GM21717 (cell line): ENCODE measurements at regions not wholly inside any gene's neighbourhood (a gene's known extent, or its start where the extent isn't known, plus 50 kb on each side); places are given as distances from the start of the nearest gene placed in this dataset.
A peak's percentile ranks its signal among the peaks of the same experiment; 100 is the strongest.
"Not testable (repeated sequence)": the region's sequence is repeated elsewhere in the genome, so short reads cannot be mapped to it uniquely, and the experiment has no call there.

ENCODE experiments used
- ATAC-seq: cut with Tn5 transposase; IDR thresholded peaks from one replicate; pipeline ENCODE4 v1.9.1; 2021; ENCODE audit warnings: mild to moderate bottlenecking, moderate library complexity; ENCODE audit not compliant: unreplicated experiment

DNA sequence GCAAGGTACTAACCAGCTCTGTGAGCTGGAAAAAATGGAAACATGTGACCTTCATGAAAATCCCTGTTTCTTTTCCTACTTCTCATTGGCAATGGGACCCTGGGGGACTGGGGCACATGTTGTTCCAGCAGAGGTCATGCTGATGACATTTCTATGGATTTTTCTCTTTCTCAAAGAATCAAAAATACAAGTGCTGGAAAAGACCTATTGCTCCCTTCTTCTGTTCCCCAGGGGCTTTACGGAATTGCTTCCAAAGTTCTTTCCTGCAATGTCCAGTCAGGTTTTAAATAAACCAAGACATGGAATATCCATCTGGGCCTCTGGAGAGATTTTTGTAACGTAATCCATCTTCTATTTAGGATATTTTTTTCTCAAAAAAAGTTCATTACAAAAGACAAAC, 1006.1 kb upstream of the CELF4 start:
- ATAC-seq: no peak

DNA sequence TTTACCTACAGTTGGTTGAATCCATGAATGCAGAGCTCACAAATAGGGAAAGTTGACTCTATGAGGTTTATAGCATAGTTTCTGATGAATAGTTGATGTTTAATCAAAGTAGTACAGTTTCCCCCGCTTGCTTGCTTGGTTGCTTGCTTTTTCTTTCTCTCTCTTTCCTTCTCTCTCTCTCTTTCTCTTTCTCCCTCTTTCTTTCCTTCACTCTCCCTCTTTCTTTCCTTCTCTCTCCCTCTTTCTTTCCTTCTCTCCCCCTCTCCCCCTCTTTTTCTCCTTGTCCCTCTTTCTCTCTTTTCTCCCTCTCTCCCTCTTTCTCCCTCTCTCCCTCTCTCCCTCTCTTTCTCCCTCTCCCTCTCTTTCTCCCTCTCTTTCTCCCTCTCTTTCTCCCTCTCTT, 999.9 kb upstream of the CELF4 start:
- no peak for ATAC-seq

DNA sequence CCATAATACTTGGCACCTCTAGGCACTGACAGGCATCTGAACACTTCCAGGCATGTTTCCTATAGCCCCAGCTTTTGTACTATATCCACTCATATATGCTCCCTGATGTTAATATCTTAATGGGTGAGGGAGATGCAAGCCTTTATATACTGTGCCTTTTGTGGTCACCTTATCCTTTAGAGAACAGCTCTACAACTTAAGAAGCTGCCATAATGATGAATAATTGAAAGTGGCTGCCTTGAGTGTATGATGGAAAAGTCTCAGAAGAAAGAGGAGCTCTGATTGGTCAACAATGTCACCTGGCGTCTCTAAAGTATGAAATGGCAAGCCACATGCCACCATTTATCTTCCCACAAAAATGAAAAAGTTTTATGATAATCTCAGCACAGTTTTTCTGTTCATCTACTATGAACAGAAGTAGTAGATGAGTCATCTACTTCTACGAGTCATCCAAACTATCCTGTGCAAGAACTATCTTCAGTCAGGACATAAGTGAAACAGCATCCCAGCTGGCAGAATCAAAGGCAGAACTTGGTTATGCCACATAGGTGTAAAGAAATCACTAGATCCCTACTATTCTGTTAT, 997.9 kb upstream of the CELF4 start:
- ATAC-seq: no peak

DNA sequence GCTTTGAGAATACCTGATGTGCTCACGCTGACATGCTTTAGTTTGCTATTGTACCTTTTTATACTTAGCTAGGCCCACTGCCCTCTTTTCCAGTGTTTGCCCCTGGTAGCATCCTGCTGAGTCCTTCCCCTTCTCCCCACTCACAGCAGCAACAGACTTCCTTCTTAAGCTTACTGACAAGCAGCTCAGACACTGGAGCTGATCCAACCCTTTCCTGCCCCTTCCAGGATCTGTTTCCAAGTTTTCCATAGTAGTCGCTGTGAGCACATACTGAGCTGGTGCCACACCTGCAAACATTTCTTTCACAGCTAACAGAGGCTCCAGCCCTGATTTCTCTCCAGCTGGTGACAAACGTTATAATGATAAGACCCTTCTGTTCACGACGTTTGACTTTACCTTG, 991.4 kb upstream of the CELF4 start:
- no peak for ATAC-seq

DNA sequence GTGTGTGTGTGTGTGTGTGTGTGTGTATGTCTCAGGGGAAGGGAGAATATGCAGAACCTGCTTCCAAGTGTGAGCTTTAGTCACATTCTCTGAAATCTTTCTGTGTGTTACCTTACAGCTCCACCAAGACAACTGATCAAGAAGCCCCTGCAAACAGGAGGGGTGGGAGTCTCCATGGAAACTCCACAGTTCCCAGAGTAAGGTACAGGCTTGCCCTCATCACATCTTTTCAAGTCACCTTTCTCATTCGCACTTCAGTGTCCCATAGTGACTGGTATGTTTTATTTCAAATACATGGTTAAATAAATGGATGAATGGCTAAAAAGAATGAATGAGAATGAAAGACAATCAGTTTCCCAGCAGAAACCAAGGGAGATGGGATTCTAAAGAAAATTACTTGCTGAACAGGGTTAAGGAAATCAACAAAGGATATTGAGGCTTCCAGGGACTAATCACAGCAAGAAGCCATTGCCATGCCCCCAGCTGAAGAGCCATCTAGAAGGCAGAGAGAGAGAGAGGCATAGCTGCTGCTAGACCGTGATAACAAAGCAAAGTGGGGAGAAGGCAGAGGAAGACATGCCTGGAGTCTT, 987.2 kb upstream of the CELF4 start:
- ATAC-seq: no peak

DNA sequence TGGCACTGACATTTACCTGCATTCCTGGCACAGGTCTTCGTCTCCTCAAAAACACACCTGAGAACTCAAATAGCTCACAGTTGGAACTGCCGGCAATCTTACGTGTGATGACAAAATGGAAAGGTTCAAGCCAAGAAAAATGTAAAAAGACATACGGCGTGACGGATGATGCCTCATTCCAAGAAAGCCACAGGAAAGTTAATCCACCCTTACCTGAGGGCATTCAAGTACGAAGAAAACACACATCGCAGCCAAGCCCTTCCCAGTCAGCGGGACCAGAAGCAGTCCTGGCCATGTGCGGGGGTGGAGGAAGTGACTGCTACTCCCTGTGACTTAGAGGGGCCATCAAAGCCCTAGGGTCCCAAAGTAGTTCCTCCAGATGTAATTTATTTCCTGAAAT, 986.3 kb upstream of the CELF4 start:
- no peak for ATAC-seq

DNA sequence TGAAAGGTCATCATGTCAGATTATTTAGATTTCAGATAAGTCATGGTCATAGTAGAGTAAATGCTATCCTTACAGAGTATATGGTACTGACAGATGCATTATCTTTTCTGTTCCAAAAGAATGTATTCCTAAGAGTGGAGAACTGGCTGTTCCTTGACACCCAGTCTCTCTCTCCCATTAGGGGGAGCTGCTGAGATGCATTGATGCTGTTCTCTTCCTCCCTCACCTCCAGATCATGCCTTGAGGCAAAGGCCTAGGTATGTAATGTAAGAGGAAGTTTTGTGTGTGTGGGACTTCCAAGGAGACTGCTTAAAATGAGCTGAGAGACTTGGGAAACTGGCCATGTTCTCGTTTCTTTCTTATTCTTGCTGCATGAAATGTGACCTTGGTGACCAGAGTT, 979.5 kb upstream of the CELF4 start:
- no peak for ATAC-seq

DNA sequence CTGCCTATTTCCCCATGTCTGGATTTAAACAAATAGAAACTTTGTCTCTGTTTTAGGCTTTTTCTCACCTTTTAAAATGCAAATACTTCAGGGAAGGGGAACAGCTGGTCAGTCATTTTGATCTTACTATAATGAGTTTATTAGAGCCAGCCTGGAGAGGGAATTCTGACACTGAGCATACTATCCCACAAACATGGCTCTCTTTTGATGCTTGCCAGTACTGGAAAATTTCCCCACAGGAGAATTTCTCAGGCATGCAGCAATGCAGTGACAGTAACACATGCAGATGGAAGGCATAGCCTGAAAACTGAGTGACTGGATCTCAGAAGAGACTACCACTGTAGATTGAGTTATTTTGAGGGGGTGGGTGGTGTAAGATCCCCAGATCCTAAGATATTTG, 974.3 kb upstream of the CELF4 start:
- no peak for ATAC-seq

DNA sequence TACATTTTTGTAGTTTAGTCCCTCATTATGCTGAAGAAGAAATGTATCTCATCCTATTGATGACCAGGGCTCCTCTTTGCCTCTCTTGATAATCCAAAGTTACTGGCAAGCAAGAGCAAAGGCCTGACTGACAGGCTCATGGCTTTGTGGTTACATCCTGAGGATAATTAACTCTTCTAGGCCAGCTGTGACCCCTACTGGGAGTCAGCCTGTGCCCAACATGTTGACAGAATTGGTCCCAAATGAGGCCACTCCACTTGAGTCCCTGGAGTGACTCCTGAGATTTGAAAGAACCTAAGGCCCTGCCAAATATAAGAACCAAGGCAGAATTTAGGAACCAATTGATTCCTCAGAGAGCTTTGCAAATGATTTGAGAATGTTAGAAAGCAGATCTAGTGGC, 973.8 kb upstream of the CELF4 start:
- no peak for ATAC-seq

DNA sequence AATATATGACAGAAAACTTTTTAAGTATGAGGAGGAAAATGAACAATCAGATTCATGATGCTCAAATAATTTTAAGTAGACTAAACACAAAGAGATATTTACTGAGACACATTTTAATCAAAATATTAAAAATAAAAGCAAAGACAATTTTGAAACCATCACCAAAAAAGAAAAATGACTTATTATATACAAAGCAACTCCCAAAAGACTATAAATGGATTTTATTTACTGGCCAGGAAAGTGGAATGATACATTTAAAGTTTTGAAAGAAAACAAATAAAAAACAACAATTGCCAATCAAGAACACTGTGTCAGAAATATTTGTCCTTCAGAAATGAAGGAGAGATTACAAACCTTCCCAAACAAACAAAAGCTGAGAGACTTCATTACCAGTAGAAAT, 968.5 kb upstream of the CELF4 start:
- no peak for ATAC-seq

DNA sequence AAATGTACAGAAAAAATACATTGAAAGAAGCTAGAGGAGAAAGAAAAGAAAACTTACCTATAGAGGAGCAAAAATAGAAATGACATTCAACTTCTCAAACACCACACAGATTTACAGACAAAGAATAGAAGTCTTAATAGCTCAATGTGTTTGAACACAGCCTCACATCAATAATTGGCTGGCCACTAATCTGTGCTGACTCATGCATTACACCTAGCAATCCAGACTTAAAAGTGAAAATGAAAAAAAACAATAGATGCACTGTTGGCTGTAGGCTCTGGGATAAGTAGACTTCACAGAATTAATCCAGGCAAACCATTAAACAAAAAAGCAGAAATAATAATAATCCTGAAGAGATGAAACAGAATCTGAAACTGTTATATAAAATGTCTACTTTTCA, 961.3 kb upstream of the CELF4 start:
- no peak for ATAC-seq

DNA sequence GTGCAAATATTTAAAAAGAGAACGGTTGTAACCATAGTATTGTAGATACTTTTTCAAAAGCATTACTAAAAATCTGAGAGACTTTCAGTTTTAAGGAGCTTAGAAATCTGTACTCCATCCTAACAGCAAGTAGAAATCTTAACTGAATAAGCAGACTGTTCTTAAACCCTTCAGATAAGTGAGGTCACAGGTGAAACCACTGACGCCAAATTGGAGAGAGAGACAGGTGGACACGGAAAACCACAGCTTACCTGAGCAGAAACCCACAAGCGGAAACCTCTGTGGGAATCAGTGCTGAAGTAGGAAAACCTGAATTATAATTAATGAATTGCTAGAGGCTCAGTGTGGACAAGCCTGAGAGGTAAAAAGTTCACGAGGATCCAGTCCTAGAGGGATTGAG, 959.4 kb upstream of the CELF4 start:
- ATAC-seq: no peak

DNA sequence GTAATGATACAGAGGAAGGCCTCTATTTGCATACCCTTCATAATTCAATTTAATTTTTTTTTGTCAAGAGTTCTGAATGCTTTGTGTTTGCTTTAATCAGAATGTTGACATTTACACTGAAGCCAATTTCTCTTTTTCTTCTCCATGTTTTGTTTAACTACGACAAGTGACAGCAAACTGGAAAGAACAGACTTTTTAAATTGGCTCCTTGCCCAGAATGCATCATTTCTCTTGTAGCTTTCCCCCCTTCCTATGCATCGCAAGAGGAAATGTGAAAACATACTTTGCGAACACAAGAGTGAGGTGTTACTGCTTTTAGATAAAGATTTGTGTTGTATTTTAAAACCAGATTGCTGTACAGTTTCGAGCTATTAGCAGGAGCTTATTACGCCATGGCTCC, 955.2 kb upstream of the CELF4 start:
- no peak for ATAC-seq

DNA sequence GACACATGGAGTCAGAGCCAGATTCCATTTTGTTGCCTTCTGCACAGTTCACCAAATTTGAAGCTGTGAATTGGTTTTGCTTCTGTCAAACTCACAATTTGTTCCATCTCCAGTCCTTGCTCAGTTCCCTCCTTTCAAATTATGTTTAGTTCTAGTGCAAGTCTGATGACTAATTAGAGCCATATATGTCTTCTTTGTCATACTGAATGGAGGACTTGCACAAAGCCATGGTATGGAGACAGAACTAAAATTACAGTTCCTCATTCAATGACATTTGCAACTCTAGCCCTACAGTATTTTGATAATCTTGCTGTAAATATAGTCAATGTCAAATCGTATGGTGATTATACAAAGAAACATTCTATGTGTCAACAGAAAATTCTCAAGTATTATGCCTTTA, 936.9 kb upstream of the CELF4 start:
- ATAC-seq: no peak

DNA sequence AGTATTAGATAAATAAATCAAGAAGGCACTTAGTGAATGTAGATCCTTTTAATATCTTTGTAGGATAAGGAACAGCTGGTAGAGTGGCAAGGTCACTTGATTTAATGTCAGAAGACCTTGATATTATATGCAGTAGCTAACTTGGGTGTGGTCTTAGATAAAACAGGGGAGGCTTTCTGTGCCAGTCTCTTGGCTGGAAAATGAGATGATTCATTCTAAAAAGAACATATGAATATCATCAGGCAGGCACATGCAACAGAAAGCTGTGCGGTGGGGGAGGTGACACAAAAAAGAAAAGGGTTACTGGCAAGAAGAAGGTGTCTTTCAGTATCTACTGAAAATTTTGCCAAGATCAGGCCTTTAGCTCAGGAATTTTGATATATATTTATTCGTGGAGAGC, 931.7 kb upstream of the CELF4 start:
- ATAC-seq: no peak

DNA sequence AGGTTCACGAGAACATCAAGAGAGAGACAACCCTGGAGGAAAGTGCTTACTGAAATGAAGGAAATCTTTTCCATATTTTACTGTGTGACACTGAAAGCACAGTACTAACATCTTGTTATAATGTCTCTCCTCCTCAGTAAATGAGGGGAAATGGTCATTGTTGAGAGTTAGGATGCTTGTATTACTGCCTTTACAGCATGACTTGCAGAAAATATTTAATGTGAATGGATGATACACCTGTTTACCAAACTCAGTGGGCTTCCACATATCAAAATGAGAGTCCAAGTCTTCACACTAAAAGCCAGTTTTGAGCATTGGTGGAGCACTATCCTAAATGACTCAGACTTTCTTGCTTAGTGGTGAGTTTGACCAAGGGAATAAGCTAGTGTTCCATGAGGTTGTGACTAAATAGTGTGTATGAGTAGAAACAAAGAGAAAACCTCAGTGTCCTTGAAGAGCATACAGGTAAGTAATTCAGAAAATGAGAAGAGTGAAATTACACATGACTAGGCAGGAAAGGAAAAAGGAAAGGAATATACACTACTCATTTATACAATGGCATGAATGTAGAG, 930.7 kb upstream of the CELF4 start:
- no peak for ATAC-seq

DNA sequence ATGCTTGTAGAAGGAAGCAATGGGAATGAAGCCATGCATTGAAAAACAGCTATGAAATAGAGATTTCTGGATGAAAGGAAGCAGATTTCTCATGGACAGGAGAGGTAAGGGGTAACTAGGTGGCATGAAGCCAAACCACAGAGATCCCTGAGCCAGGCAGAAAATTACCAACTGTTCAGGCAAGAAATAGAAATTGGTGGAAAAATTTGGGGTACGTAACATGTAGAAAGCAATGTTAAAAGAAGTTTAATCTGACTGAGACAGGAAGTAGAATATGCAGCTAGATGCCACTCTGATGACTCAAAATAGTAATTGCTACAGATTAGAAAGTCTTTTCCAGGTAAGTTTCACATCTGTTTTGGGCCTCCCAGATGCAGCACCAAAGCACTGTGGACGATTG, 928.5 kb upstream of the CELF4 start:
- peak; percentile 46 for ATAC-seq

DNA sequence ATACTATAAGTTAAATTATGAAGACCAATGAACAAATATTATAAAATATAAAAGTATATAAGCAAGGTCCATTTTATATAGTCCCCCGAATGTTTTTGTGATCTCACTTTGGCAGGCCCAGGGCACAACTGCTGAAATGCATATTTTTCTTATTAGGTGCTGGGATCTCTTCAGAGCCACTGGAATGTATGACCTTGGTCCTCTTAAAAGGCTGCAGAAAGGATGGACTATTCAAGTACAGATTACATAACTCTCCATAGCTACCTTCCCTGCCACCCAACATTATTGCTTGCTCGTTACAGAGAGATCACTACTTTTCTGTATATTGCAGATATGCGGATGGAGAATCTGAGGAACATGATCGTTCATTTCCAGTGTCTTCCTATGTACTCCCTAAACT, 925.6 kb upstream of the CELF4 start:
- ATAC-seq: no peak

DNA sequence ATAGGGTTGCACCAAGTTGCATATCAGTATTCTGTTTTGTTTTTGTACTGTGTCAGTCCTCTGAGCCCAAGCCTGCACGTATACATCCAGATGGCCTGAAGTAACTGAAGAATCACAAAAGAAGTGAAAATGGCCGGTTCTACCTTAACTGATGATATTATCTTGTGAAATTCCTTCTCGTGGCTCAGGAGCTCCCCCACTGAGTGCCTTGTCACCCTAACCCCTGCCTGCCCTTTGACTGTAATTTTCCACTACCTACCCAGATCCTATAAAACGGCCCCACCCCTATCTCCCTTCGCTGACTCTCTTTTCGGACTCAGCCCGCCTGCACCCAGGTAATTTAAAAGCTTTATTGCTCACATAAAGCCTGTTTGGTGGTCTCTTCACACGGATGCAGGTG, 924.1 kb upstream of the CELF4 start:
- not testable (repeated sequence) for ATAC-seq

DNA sequence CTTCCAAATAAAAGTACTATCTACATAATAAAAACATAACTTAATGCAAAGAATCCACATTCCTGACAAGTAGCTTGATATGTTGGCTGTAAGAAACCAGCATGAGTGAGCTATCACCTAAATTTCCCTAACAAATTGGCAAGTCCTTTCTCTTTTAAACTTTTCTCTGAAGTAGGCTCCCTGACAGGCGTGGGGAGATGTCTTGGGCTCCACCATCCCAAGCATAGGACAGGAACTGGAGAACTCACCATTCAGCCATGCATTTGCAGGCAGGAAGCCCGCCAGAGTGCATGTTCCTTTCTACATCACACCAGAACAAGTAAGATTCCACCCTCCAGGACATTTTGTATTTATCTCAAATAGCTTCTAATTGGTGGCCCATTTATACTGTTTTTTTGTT, 921.9 kb upstream of the CELF4 start:
- no peak for ATAC-seq

DNA sequence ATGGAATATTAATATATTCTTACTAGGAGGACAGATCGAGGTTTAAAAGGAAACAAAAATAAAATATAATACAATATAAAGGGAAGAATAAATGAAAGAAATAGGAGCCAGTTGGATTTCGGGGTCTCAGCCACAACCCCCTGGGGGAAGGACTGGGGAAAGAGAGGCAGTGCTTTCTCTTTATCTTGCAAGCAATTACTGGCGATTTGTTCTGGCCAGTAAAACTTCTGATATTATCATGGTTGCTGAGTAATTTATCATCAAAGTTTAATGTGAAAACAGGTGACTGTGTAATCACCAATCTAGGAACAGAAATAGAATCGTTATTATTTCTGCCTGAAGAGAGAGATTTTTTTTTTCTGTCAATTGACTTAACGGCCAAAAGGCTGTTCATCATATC, 917.7 kb upstream of the CELF4 start:
- no peak for ATAC-seq

DNA sequence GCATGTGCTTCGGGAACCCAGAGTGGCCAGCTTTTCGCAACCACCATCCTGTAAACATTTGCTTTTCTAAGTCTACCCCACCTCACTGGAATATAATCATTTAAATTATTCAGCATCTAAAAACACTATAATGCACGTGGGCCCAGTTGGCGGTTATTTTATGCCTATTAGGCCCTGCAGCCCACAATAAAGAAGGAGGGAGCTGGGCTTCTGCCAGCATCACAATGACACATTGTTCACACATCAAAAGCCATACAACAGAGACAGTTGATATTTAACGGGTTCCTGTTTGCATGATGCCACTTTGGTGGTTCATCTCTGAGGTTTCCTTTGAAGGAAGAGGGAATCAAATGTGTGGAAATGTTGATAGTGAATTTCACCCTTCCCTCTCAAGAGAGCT, 916.0 kb upstream of the CELF4 start:
- ATAC-seq: no peak

DNA sequence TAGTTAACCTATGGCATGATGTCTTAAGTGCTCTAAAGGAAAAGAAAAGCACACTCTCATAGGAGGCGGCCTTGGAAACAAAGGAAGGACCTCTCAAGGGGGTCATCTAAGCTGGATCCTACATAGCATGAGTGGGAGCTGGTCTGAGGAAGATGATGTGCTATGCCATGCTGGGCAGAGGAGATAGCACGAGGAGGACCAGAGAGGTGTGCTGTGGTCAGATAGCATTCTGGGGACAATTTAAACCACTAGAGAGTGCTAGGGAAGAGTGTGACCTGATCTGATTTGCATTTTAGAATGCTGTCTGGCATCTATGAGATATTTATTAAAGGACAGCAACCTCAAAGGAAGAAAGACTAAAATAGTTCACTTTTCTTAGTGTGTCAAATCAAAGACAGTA, 910.1 kb upstream of the CELF4 start:
- no peak for ATAC-seq
